ENCODE measurements at regions not wholly inside any gene's neighbourhood (a gene's known extent, or its start where the extent isn't known, plus 50 kb on each side); places are given as distances from the start of the nearest gene placed in this dataset.

GRCh38 chr12:17301544-17301943, 695.6 kb upstream of the LMO3 start:
- H3K4me3 ChIP-seq (ENCODE audit: low read depth, low read length, poor library complexity, severe bottlenecking) = no peak overlapping the region
- no peaks in the 10 kb centered on the region for H3K9me2 ChIP-seq (ENCODE audit: low read depth, low read length)
- no peak overlapping the region for H3K9ac ChIP-seq (ENCODE audit: low read length)
- H3K79me2 ChIP-seq (ENCODE audit: insufficient read depth, low read length) = no peaks in the 10 kb centered on the region
- H2AFZ ChIP-seq (ENCODE audit: low read length) = no peak overlapping the region
- peaks cover 2% of the 10 kb centered on the region; the same call in 1 of the 2 replicates for H3K9me3 ChIP-seq (ENCODE audit: low read length)
- H3K27me3 ChIP-seq (ENCODE audit: insufficient read depth, low read length) = no peaks in the 10 kb centered on the region
- no peak overlapping the region for H3K4me2 ChIP-seq (ENCODE audit: low read length)
- no peak for TF ChIP-seq CTCF (IDR thresholded peaks at IDR 0.05; ENCODE audit: low read length)
- no peaks in the 10 kb centered on the region for H3F3A ChIP-seq (ENCODE audit: insufficient read depth, low read length)
- H3K4me1 ChIP-seq (ENCODE audit: insufficient read depth, low read length, severe bottlenecking) = no peaks in the 10 kb centered on the region
- H3K36me3 ChIP-seq (ENCODE audit: insufficient read depth, low read length) = no peaks in the 10 kb centered on the region
- no peaks in the 10 kb centered on the region for H4K20me1 ChIP-seq (ENCODE audit: insufficient read depth, low read length)
- H3K27ac ChIP-seq (ENCODE audit: low read depth, low read length, poor library complexity, severe bottlenecking) = no peak overlapping the region

DNA sequence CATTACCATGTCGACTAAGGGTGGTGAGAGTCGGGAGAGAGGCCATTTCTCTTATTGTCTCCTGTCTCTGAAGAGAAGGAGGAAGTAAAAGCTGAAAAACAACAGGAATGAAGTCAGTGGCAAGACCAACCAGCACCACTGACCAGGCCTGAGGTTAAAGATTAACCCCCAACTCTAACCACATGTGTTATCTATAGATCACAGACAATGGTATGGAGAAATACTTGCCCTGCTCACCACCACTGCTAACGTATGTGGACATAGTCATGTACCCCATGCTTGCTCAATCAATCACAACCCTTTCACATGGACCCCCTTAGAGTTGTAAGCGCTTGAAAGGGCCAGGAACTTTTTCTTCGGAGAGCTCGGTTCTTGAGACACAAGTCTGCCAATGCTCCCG, 690.9 kb upstream of the LMO3 start:
- H3K79me2 ChIP-seq (ENCODE audit: insufficient read depth, low read length) = no peaks in the 10 kb centered on the region
- H3K27ac ChIP-seq (ENCODE audit: low read depth, low read length, poor library complexity, severe bottlenecking) = no peak overlapping the region
- H3K9me2 ChIP-seq (ENCODE audit: low read depth, low read length) = no peaks in the 10 kb centered on the region
- H2AFZ ChIP-seq (ENCODE audit: low read length) = no peak overlapping the region
- H4K20me1 ChIP-seq (ENCODE audit: insufficient read depth, low read length) = no peaks in the 10 kb centered on the region
- H3F3A ChIP-seq (ENCODE audit: insufficient read depth, low read length) = no peaks in the 10 kb centered on the region
- H3K9ac ChIP-seq (ENCODE audit: low read length) = no peak overlapping the region
- H3K9me3 ChIP-seq (ENCODE audit: low read length) = peaks cover 2% of the 10 kb centered on the region; the same call in 1 of the 2 replicates
- H3K4me1 ChIP-seq (ENCODE audit: insufficient read depth, low read length, severe bottlenecking) = no peaks in the 10 kb centered on the region
- H3K4me3 ChIP-seq (ENCODE audit: low read depth, low read length, poor library complexity, severe bottlenecking) = no peak overlapping the region
- H3K27me3 ChIP-seq (ENCODE audit: insufficient read depth, low read length) = no peaks in the 10 kb centered on the region
- H3K4me2 ChIP-seq (ENCODE audit: low read length) = no peak overlapping the region
- no peaks in the 10 kb centered on the region for H3K36me3 ChIP-seq (ENCODE audit: insufficient read depth, low read length)
- TF ChIP-seq CTCF (IDR thresholded peaks at IDR 0.05; ENCODE audit: low read length) = no peak
- no peak for TF ChIP-seq EZH2 (IDR thresholded peaks at IDR 0.05; ENCODE audit: borderline replicate concordance, low read length)

DNA sequence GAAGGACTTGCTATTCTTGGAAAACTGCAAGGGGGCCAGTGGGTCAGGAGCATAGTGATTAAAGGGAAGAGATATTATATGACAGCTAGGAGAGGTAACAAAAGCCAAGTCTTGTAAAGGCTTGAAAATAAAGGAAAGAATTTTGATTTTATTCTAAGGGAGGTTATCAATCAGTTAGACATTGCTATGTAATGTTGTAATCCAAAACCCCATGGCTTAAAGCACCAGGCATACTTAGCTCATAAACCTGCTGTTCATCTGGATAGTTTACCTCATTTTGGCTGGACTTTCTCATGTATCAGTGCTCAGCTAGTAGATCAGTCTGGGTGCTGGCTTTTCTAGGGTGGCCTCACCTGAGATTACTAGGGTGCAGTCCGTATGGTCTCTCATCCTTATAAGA, 680.9 kb upstream of the LMO3 start:
- H3K9me2 ChIP-seq (ENCODE audit: low read depth, low read length) = no peaks in the 10 kb centered on the region
- H3K9me3 ChIP-seq (ENCODE audit: low read length) = no peaks in the 10 kb centered on the region
- H3K27me3 ChIP-seq (ENCODE audit: insufficient read depth, low read length) = no peaks in the 10 kb centered on the region
- H4K20me1 ChIP-seq (ENCODE audit: insufficient read depth, low read length) = no peaks in the 10 kb centered on the region
- no peaks in the 10 kb centered on the region for H3K4me1 ChIP-seq (ENCODE audit: insufficient read depth, low read length, severe bottlenecking)
- no peak overlapping the region for H3K9ac ChIP-seq (ENCODE audit: low read length)
- no peaks in the 10 kb centered on the region for H3K36me3 ChIP-seq (ENCODE audit: insufficient read depth, low read length)
- no peaks in the 10 kb centered on the region for H3F3A ChIP-seq (ENCODE audit: insufficient read depth, low read length)
- H3K79me2 ChIP-seq (ENCODE audit: insufficient read depth, low read length) = no peaks in the 10 kb centered on the region
- no peak overlapping the region for H2AFZ ChIP-seq (ENCODE audit: low read length)
- no peak overlapping the region for H3K4me3 ChIP-seq (ENCODE audit: low read depth, low read length, poor library complexity, severe bottlenecking)
- TF ChIP-seq EZH2 (IDR thresholded peaks at IDR 0.05; ENCODE audit: borderline replicate concordance, low read length) (no peak), CTCF (IDR thresholded peaks at IDR 0.05; ENCODE audit: low read length) (no peak)
- no peak overlapping the region for H3K27ac ChIP-seq (ENCODE audit: low read depth, low read length, poor library complexity, severe bottlenecking)
- no peak overlapping the region for H3K4me2 ChIP-seq (ENCODE audit: low read length)
